Right atrium auricular region (tissue), 2 donors: ENCODE measurements at regions not wholly inside any gene's neighbourhood (a gene's known extent, or its start where the extent isn't known, plus 50 kb on each side); places are given as distances from the start of the nearest gene placed in this dataset.

Experiments
- DNase-seq: peaks from one replicate; pipeline ENCODE4 v3.0.0-alpha.2; 2019; ENCODE audit warnings: low spot score
- H3K27ac ChIP-seq, 2 donors: fragments of 200-600 bp; sonication (generic); 1 replicate in 1 of 2; 2 replicates in 1 of 2; pipeline ENCODE4 v1.5.1; 2016 to 2019
- H3K27me3 ChIP-seq, 2 donors: fragments of 200-600 bp; sonication (generic); one replicate each; pipeline versions ENCODE4 v1.5.1 to v1.6.0; 2017 to 2019
- H3K36me3 ChIP-seq: fragments of 200-600 bp; sonication (generic); one replicate; pipeline ENCODE4 v1.5.1; 2016
- H3K4me1 ChIP-seq, 2 donors: fragments of 200-600 bp; sonication (generic); one replicate each; pipeline versions ENCODE4 v1.5.1 to v1.6.0; 2017 to 2019
- H3K4me3 ChIP-seq, 2 donors: fragments of 200-600 bp; sonication (generic); 1 replicate in 1 of 2; 2 replicates in 1 of 2; pipeline ENCODE4 v1.5.1; 2017 to 2019; ENCODE audit warnings: mild to moderate bottlenecking in 1 of 2, moderate library complexity in 1 of 2
- H3K9me3 ChIP-seq, 2 donors: fragments of 200-600 bp; sonication (generic); one replicate each; pipeline ENCODE4 v1.5.1; 2019
- CTCF ChIP-seq, 2 donors: fragments of 200-600 bp; sonication (generic); IDR thresholded peaks; one replicate each; pipeline ENCODE4 v1.5.1; 2019; ENCODE audit warnings: antibody characterized with exemption in 2 of 2

DNA sequence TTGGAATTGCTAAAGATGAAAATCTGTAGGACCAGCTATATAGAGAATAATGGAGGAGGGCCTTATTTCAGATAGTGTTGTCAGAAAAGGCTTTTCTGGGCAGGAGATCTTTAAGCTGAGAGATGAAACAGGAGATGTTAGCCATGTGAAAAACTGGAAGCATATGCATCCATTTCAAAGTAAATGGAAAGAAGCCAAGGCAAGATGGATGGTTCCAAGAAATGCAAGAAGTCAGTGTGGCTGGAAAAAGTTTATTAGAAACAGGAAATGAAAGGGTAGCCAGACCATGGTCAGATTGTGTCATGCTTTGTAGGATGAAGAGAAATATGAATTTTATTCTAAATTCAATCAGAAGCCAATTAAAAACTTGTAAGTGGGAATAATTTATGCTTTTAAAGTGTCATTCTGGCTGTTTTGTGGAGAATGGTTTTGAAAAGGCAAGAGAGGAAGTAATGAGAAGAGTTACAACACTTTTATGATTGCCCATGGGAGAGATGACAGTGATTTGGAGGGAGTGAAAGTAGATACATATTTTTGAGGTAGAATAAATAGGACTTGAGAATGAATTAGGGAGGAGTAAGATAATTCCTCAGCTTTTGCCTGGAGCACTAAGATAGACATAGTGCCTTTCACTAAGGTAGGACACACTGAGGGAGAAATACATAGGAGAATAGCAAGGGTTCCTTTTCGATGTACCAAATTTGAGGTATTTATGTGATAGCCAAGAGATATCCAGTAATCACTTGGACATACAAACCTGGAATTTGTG is 620.1 kb downstream of the HTR1B start:
- DNase-seq: no peak
- H3K4me3 ChIP-seq: no peak overlapping the region
- H3K36me3 ChIP-seq: no peaks in the 10 kb centered on the region
- H3K27ac ChIP-seq: no peak overlapping the region
- TF ChIP-seq CTCF (IDR thresholded peaks at IDR 0.05): no peak
- no peaks in the 10 kb centered on the region for H3K27me3 ChIP-seq
- peaks cover 0 to 3% of the 10 kb centered on the region in 2 donors for H3K9me3 ChIP-seq
- H3K4me1 ChIP-seq: no peaks in the 10 kb centered on the region

DNA sequence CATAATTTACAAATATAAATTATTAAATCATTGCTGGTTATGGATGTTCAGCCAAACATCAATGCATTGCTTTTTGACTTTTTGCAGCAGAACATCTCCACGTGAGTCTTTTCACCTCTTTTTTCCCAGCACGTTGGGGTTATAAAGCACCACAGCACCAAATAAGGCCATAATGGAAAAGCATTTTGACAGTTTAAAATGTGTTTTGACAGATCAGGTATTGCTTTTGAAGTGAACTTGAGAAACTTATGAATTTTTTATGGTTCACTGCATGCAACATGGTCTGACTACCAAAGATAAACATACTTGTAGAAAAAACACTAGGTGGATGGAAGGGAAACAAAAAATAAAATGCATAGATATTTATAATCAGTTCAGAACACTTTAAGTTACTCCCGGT is 622.4 kb downstream of the HTR1B start:
- DNase-seq: no peak
- TF ChIP-seq CTCF (IDR thresholded peaks at IDR 0.05): no peak

GRCh38 chr6:76840041-76840745 is 623.1 kb downstream of the HTR1B start:
- no peaks in the 10 kb centered on the region for H3K27me3 ChIP-seq
- no peak overlapping the region for H3K4me3 ChIP-seq
- no peak overlapping the region for H3K27ac ChIP-seq
- no peaks in the 10 kb centered on the region for H3K4me1 ChIP-seq
- H3K36me3 ChIP-seq: no peaks in the 10 kb centered on the region
- no peaks in the 10 kb centered on the region for H3K9me3 ChIP-seq
- no peak for DNase-seq
- no peak for TF ChIP-seq CTCF (IDR thresholded peaks at IDR 0.05)

More for the DNA sequence above, 622.4 kb downstream of the HTR1B start:
- Histone ChIP-seq H3K36me3 (no peaks in the 10 kb centered on the region), H3K27me3 (no peaks in the 10 kb centered on the region), H3K4me1 (no peaks in the 10 kb centered on the region), H3K27ac (no peak overlapping the region), H3K9me3 (peaks cover 0 to 3% of the 10 kb centered on the region in 2 donors), H3K4me3 (no peak overlapping the region)

GRCh38 chr6:76839505-76839904 is 623.8 kb downstream of the HTR1B start:
- no peak for DNase-seq
- H3K27me3 ChIP-seq: no peaks in the 10 kb centered on the region
- TF ChIP-seq CTCF (IDR thresholded peaks at IDR 0.05): no peak
- H3K9me3 ChIP-seq: no peaks in the 10 kb centered on the region
- H3K36me3 ChIP-seq: no peaks in the 10 kb centered on the region
- no peak overlapping the region for H3K27ac ChIP-seq
- no peaks in the 10 kb centered on the region for H3K4me1 ChIP-seq
- no peak overlapping the region for H3K4me3 ChIP-seq

DNA sequence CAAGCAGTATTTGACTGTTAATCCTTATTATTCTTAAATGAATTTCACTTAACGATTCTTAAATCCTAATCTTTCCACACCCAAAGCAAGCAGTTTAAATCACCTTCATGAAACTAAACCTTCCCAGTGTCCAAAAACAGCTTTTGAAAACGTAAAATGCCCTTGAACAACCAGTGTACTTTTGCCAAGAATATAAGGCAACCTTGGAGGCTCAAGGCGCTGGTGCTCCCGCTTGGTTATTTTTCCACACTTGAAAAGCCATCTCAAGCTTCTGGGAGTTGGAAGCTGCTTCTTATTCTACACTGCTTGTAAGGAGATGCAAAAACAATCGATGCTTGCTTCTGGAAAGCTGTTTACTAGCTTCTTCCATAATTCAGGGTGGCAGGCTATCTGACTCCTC is 625.7 kb downstream of the HTR1B start:
- no peak for DNase-seq
- H3K36me3 ChIP-seq: no peaks in the 10 kb centered on the region
- no peaks in the 10 kb centered on the region for H3K4me1 ChIP-seq
- TF ChIP-seq CTCF (IDR thresholded peaks at IDR 0.05): no peak
- H3K27ac ChIP-seq: no peak overlapping the region
- no peaks in the 10 kb centered on the region for H3K27me3 ChIP-seq
- H3K4me3 ChIP-seq: no peak overlapping the region
- H3K9me3 ChIP-seq: no peaks in the 10 kb centered on the region
